PC-9 (cell line): ENCODE measurements at regions not wholly inside any gene's neighbourhood (a gene's known extent, or its start where the extent isn't known, plus 50 kb on each side); places are given as distances from the start of the nearest gene placed in this dataset.

ENCODE experiments used
- EZH2 ChIP-seq: fragments of 200-600 bp; sonication (generic); IDR thresholded peaks from 2 replicates; pipeline ENCODE4 v1.8.0; 2017; ENCODE audit warnings: antibody characterized with exemption, low read depth
- TF ChIP-seq, protein P1 (sequence below): fragments of 200-600 bp; sonication (generic); conservative IDR thresholded peaks from 2 replicates; pipeline ENCODE4 v1.6.1; 2017; ENCODE audit warnings: mixed run types, antibody characterized with exemption, mild to moderate bottlenecking, moderate library complexity

DNA sequence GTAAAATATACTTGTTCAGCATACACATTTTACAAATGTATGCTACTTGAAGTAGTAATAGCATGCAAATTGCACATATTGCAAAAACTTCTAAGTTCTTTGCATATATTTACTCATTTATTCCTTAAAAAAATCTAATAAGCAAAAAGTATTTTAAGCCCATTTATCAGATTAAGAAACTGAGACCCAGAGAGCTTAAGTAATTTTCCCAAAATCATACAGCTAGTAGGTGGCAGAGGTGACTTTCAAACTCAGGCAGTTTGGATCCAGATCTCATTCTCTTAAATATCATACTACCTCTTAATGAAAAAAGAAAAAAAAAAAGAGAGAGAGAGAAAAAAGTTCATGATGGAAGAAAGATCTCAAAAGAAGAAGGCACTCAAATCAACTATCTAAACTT lies 157.9 kb downstream of the RPS12 start:
- no peak for TF ChIP-seq EZH2
- TF ChIP-seq, protein P1, sequence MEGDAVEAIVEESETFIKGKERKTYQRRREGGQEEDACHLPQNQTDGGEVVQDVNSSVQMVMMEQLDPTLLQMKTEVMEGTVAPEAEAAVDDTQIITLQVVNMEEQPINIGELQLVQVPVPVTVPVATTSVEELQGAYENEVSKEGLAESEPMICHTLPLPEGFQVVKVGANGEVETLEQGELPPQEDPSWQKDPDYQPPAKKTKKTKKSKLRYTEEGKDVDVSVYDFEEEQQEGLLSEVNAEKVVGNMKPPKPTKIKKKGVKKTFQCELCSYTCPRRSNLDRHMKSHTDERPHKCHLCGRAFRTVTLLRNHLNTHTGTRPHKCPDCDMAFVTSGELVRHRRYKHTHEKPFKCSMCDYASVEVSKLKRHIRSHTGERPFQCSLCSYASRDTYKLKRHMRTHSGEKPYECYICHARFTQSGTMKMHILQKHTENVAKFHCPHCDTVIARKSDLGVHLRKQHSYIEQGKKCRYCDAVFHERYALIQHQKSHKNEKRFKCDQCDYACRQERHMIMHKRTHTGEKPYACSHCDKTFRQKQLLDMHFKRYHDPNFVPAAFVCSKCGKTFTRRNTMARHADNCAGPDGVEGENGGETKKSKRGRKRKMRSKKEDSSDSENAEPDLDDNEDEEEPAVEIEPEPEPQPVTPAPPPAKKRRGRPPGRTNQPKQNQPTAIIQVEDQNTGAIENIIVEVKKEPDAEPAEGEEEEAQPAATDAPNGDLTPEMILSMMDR, result no peak
